ENCODE measurements at regions not wholly inside any gene's neighbourhood (a gene's known extent, or its start where the extent isn't known, plus 50 kb on each side); places are given as distances from the start of the nearest gene placed in this dataset.

GRCh38 chr13:59452189-59452890, 711.4 kb downstream of the DIAPH3 start:
- no peak for TF ChIP-seq GATA2 (IDR thresholded peaks at IDR 0.05; ENCODE audit: low read depth, low read length)
- TF ChIP-seq GATA3 (IDR thresholded peaks at IDR 0.05; ENCODE audit: low read depth, low read length), result no peak

All from SH-SY5Y (cell line).